HG03565 (cell line): ENCODE measurements at regions not wholly inside any gene's neighbourhood (a gene's known extent, or its start where the extent isn't known, plus 50 kb on each side); places are given as distances from the start of the nearest gene placed in this dataset.

Experiments
- ATAC-seq: cut with Tn5 transposase; IDR thresholded peaks from one replicate; pipeline ENCODE4 v1.9.1; 2021; ENCODE audit warnings: mild to moderate bottlenecking, moderate library complexity; ENCODE audit not compliant: unreplicated experiment

DNA sequence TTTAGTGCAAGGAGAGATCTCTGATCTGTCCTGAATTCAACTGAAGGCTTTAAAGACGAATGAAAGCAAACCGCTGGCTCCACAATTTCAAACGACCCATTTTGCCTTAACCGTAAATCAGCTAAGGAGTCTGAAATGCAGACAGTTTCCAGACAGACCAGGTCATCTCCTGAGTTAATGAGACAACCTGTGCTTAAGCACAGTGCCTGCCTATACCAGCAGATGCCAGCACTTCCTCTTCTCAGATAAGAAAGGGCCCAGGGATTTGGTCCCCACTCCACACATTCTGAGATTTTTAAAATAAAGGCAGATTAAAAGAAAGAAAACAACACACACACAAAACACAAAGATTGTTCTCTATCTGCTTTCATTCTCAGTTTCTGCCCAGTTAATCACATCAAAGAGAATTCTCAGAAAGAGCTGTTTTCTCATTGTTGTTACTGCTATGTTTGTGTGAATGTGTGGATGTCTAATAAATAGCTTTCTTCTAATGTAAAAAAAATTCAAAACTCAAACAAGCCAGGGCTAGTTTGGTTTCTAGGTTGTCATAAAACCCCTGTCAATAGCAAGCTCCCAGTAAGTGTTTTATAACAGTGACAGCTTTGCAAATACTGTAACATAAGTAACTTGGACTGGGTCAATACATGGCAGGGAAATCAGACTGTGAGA is 157.7 kb upstream of the SLC24A2 start:
- no peak for ATAC-seq

DNA sequence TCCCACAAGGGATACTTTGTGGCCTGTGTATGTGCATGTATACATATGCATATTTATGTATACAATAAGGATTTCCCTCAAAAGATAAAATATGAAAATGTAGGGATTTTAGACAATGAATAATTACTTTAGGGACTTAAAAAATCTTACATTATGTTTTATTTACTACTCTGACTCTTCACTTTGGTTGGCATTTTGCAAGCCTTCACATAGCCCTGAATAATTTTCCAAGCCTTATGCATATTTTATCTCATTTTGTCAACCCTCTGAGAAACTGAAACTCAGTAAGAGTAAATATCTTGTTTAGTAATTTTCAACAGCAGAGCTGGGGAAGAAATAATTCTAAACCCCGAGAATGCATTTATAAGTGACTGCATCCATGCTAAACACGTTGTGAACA is 153.0 kb upstream of the SLC24A2 start:
- no peak for ATAC-seq

DNA sequence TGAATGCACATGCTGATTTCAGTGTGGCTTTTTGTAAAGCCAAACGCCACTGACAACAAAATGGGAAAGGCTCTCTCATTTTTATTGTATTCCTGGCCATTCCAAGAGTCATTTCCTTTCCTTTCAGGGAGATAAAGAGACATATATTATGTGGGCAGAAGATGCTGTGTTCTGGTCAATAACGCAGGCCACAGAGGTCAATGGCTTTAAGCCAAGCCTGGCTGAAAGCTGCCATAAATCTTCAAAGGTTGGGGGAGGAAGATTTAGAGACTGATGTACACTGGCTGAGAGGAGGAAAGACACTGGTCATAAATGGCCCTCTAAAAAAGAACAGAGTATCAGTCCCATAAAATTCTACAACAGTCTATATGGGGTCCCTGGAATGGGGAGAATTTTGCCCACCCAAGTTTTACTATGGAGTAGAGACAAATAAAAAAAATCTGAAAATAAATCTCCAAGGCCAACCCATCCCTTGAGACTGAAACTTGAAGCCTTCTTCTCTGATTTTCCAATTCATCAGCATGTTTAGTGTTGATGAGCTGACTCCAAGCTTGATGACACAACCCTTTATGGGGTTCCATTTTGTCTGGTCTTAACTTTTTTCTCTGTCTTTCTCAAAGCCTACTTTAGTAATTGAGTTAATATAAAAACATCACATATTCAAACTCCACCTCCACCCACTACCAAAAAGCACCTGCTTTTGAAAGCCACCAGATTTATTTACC is 152.1 kb upstream of the SLC24A2 start:
- ATAC-seq = no peak

DNA sequence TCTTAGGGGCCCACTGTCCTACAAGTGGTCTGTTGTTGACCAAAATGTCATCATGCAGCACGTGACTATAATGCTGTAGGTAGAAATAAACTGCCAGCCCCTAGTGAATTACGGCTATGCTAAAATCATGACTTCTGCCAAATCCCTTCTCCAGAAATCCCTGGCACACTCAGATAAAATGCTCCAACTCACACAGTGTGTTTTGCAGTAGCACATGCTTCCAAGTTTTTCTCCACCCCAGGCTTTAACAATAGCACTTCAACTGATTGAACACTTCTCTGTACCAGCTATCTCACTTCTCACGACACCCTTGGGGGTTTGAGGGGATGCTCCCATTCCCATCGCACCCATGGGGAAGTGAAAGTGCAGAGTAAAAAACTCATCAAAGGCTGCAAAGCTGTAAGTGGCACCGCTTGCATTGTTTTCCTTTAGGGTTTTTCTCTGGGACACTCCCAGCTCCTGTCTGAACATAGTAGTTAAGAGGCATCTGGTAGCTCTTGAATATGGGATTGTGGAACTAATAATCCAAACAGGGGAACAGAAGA is 151.0 kb upstream of the SLC24A2 start:
- ATAC-seq = no peak

DNA sequence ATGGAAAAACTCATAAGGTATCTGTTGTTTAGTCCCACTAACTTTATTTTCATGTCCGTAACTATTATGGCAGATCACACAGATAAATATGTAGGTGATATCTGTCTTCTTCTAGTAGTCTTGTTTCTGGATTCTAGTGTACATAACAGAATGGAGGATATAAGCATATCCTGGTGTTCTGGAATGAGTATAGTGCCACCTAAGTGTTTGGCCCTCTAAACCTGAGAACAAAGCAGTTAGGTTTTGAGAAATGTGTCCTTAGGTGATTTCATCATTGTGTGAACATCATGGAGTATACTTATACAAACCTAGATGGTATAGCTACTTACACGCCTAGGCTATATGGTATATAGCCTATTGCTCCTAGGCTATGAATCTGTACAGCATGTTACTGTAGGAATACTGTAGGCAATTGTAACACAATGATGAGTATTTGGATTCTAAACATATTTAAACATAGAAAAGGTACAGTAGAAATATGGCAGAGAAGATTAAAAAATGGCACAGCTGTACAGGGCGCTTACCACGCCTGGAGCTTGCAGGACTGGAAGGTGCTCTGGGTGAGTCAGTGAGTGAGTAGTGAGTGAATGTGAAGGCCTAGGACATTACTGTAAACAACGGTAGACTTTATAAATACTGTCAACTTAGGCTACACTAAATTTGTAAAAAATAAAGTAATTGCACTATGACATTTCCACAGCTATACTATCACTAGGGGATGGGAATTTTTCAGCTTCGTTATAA is 150.3 kb upstream of the SLC24A2 start:
- ATAC-seq = no peak

DNA sequence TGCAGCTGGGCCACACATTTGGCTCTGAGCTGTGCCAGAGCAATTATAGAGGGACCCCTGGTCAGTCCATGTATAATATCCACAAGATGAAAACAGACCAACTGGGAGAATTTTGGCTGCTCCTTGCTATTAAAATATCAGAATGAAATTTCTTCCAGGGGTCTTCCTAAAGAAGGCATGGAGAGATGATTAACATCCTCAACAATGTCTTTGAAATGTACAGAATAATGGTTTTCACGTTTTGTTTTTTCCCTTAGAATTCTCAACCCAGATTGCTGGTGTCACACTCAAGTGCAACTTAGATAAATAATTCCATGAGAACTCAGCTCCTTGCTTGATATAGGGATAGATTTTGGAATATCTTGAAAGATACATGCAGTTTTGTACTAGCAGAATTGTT is 148.3 kb upstream of the SLC24A2 start:
- ATAC-seq = no peak

DNA sequence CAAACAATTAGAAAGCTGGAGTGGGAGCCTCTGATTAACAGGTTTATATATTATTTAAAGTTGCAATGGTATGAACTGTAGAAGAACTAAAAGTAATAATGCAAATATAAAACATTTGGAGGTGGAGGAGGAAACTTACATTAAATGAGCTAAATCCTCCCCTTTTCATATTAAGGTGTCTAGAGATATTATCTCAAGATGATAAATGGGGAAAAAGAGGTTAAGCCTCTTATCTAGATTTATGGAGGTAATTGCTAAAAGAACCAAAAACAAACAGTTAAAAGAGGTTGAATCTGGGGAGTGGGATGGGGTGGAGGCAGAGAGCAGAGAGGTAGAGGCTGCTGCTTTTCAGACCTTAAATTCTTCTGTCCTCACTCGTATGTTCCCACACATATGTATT is 147.8 kb upstream of the SLC24A2 start:
- no peak for ATAC-seq

DNA sequence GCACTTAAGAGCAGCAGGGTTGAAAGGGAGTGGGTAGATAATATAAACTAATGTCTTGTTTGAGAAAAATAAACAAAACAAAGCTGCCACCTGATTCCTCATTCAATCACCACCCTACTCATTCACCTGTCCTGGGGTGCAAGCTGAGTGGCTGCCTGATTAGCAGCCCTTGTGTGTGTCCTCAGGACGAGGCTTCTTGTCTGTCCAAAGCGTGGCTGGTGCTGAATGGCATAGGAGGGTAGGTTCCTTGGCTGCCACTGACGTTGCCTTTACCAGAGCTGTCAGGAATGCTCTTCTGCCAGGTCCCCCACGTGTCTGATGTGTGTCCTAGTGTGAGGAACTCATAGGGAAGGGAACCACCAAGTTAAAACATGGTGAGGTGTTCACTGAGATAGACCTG is 146.6 kb upstream of the SLC24A2 start:
- ATAC-seq = no peak

DNA sequence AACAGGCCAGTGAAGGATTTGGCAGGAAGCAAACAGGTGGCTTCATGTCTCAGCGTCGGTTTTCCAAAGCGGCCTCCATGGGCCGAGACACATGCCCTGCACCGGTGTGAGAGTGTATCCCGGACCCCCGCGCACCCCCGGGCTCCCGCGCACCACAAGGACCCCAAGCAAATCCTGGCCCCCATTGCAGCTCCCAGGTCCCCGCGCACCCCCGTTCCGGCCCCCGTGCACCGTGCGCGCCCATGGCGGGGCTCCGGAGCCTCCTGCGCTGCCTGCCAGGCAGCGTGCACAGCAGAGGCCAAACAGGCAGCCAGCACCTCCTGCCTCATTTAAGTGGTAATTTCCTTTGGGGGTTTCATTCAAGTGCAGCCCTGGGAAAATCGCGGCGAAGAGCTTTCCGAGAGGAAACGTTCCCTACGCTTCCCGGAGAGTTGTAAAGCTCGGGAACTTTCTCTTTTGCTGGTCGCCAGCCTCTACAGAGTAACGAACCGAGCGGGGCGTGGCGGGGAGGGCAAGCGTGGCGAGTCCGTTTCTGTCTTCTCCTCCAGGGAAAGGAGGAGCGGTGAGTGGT is 145.5 kb upstream of the SLC24A2 start:
- no peak for ATAC-seq

DNA sequence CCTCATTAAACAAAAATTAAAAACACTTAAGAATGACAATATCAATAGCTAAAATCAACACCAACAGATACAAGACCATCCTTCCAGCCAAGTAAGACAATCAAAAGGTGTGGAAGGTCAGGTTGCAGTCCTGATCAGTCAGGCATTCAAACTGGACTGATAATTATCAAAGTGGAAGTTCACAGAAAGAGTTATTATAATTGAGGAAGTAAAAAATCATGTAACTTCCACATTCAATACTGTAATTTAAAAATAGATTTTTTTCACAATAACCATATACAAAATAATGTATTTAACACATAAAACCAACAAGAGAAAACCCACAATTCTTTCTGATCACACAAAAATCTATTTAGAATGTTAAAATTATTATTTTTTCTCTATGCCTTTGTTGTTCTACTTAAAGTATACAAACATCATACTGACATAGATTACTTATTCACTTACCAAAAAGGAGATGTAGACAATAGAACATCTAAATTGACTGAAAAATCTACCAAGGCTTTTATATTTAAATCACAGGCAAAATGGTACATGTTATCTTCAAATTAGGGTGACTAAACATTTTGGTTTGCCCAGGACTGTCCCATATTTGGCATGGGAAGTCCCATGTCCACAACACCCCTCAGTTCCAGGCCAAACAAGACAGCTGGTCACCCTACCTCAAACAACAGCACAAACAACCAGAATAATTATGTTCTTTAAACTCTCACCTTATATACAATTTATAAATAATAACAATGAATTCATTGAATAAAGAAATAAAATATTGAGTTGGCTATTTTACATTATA is 142.5 kb upstream of the SLC24A2 start:
- ATAC-seq = no peak

DNA sequence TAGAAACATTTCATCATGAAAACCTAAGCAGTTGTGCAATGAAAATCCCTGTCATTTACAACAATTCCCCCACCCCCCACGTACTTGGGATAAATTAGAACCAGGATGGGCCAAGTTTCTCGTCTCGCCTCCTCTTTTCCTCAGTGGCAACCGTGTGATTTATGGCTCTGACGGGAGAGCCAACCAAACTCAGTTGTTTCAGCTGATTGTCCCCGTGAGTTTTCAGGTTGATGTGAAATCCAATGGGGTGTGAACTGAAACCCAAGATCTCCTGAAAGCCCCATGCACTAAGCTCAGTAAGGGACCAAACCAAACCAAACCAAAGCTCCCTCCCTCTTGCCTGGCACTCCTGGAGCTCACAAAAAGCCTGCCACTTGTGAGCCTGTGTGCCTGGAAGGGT is 138.7 kb upstream of the SLC24A2 start:
- no peak for ATAC-seq

DNA sequence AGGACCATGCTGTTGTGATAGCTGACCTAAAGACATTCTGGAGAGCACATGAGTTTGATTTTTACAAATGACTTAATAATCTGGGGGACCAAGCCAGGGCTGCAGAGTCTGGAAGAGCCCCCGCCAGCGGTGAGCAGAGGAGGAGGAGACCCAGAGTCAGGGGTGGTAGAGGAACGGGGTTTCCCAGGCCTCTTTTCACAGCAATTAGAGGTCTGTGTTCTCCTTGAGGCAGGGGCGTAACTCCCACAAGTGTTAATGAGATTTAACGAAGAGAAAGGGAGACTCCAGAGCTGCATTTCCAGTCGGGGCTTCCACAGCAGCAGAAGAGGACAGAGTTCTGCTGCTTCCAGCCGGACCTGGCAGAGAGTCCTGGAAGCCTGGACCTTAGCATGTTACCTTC is 137.9 kb upstream of the SLC24A2 start:
- no peak for ATAC-seq

DNA sequence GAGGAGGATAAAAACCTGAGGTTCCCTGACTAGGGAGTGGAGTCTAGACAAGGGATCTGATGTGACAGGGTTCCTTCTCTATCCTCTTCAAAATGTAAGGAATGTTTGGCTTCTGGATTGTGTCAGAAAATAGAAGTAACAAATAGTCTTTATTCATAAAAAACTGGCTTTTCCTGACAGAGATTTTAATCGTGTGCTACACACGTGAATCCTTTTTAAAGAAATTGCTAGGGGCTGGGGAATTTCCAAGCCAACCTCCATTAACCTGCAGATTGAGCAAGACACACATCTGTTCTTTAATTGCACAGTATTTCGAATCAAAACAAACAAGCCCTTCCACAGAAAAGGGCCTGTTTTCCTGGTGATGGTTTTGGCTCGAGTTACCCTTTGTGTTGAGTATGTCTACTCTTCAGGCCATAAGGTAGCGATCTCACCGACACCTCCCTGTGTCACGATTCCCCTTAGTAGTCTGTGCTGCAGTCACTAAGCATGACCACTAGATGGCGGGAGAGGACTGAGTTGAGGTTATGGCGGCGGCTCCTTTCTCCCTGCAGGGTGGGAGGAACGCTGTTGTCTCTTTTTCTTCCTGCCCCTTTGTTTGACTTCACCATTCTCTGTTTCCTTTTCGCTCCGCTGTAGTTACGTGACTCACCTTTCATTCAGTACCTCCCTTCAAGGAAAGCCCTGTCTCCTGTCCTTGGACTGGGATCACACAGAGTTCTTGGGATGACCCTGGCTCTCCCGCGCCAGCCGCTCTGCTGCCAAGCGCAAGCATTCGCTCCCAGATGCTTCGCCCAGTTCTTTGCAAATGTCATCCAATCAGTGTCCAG is 137.1 kb upstream of the SLC24A2 start:
- ATAC-seq = peak; percentile 89

DNA sequence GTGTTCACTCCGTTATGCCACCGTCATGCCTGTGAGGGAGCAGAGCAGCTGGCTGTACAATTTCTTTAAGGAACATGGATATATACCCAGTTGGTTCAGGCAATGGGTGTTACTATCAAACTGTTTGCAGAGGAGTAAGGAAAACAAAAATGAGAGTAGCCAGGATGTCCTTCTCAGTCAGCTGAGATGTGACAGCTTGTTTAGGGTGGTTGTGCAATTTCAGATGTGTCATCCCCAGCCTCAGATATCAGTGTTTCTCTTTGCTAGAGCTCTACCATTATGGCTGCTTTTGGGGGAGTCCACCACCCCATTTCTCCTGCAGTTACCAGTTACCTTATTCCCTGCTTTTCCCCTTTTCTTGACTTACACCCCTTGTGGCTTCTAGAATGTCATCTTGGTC is 135.2 kb upstream of the SLC24A2 start:
- no peak for ATAC-seq

DNA sequence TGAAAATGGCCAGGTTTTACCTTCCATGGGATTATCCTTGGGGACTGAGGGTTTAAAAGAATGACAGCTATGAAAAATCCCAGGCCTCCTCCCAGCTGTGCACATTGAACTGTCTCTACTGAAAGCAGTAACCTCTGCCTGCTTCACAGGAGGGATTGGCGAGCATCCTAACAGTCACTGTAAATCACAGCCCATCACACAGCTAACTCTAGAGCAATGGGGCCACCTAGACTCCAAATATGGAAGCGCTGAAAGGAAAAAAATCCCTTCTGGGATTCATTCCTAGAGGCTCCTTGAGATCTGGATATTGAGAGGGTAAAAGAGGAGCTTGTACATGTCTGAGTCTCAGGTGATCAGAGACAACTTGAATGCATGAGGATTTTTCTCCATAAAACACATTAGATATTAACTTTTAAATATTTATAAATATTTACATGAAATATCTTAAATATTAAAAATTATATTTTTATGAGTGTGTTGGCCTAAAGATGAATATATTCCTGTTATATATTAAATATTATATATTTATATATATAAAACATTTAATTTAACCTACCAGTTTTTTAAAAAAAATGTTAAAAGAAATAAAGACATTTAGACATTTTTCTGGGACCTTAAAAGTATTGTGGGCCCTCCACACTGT is 133.8 kb upstream of the SLC24A2 start:
- no peak for ATAC-seq

DNA sequence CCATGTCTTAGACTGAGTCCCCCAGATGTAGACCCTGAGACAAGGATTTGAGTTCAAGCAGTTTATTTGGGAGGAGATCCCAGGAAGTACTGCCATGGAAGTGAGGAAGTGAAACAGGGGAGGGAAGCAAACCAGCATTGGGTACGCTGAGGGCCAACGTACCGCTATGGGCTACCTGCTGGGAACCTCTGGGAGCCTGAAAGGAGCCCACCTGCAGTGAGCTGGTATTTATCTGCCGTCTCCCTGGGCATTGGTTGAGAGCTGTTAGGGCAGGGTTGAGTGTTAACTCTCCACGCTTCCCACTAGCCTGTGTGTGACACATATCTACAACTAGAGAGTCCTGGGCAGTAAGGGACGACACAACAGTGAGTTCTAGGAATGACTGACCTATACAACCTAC is 131.6 kb upstream of the SLC24A2 start:
- ATAC-seq = no peak

DNA sequence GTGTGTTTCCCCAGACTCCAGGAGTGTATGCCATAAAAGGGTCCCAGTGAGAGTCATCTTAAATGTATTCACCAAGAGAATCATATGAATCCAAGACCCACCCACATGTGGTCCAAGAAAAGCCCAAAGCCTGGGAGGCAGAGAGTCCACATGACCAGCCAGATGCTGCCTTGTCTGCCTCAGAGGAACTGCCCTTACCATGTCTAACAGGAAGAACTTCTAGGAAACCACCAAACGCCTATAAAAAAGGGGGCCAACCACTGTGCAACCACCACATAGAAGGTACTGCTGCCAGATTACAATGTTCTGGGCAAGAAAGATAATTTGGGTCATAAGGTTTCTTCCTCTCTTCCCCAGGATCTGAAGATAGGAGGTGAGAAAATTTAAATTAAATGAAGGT is 129.8 kb upstream of the SLC24A2 start:
- ATAC-seq = no peak

DNA sequence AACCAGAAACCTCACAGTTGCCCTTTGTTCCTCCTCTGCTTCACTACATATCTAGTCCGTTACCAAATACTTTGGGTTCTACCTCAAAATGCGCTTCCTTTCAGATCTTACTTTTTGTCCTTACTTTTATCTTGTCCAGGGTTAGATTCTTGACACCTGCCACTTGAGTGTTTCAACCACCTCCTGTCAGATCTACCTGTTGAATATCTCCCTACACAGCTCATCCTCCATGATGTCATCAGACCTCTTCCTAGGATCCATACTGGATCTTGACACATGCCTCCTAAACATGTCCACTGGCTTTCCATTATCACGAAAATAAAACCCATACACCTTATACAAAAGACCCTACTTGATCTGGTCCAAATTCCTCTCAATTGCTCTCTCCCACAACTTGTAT is 125.2 kb upstream of the SLC24A2 start:
- ATAC-seq = no peak

DNA sequence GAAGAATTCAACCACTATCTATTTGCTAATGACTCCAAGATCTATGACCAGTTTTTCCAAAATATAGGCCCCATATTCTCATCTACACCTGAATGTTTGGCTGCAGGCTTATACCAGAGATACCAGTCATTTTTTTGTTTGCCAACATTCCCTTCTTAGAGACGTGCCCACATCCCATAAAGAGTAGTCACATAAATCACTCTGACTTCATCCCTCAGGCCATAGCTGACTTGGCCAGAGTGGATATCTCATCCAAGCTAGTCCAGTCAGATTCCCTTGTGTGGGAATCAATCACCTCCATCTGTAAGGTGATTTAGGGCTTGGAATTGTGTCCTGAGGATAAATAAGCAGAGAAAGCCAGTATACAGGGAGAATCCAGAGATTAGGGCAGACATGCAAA is 124.3 kb upstream of the SLC24A2 start:
- no peak for ATAC-seq
